Activated CD4-positive, alpha-beta T cell treated with anti-CD3 and anti-CD28 coated beads for 36 hours (primary cell): ENCODE measurements at regions not wholly inside any gene's neighbourhood (a gene's known extent, or its start where the extent isn't known, plus 50 kb on each side); places are given as distances from the start of the nearest gene placed in this dataset.

Source experiments
- ATAC-seq: fragments of 200-7000 bp; cut with Tn5 transposase; one replicate; pipeline ENCODE4 v1.10.0; 2021; ENCODE audit warnings: mild to moderate bottlenecking, moderate library complexity
- CTCF ChIA-PET: fragments of 350-600 bp; sonication (Branson Sonifier 250); formaldehyde crosslinking; loops from one replicate; lab custom pipeline; 2021; ENCODE audit warnings: antibody characterized with exemption; lab: Charles Lee
- POLR2A ChIA-PET: fragments of 350-600 bp; sonication (Branson Sonifier 250); formaldehyde crosslinking; loops from one replicate; lab custom pipeline; 2021; ENCODE audit warnings: antibody characterized with exemption, inconsistent platforms; lab: Charles Lee
- DNase-seq: peaks from one replicate; pipeline ENCODE4 v3.0.0-alpha.2; 2020
- H3K27ac Mint-ChIP-seq: one replicate; pipeline ENCODE4 v1.8.0; 2021; ENCODE audit warnings: mixed read lengths
- H3K27me3 Mint-ChIP-seq: one replicate; pipeline ENCODE4 v1.8.0; 2021; ENCODE audit warnings: mixed read lengths
- H3K36me3 Mint-ChIP-seq: one replicate; pipeline ENCODE4 v1.8.0; 2021; ENCODE audit warnings: low read depth, mixed read lengths
- H3K4me1 Mint-ChIP-seq: one replicate; pipeline ENCODE4 v1.8.0; 2021; ENCODE audit warnings: mixed read lengths
- H3K4me3 Mint-ChIP-seq: one replicate; pipeline ENCODE4 v1.8.0; 2021; ENCODE audit warnings: mild to moderate bottlenecking, moderate library complexity, mixed read lengths
- H3K9me3 Mint-ChIP-seq: one replicate; pipeline ENCODE4 v1.8.0; 2021; ENCODE audit warnings: low read depth, mixed read lengths
- intact Hi-C, 2 experiments: fragments of 100-400 bp; cut with DNase I in 1 of 2; cut with micrococcal nuclease in 1 of 2; formaldehyde crosslinking; loops; one replicate each; pipeline versions ENCODE4 v1.14.2 to v1.15.1; 2022 to 2024; cut with DNase I, micrococcal nuclease

DNA sequence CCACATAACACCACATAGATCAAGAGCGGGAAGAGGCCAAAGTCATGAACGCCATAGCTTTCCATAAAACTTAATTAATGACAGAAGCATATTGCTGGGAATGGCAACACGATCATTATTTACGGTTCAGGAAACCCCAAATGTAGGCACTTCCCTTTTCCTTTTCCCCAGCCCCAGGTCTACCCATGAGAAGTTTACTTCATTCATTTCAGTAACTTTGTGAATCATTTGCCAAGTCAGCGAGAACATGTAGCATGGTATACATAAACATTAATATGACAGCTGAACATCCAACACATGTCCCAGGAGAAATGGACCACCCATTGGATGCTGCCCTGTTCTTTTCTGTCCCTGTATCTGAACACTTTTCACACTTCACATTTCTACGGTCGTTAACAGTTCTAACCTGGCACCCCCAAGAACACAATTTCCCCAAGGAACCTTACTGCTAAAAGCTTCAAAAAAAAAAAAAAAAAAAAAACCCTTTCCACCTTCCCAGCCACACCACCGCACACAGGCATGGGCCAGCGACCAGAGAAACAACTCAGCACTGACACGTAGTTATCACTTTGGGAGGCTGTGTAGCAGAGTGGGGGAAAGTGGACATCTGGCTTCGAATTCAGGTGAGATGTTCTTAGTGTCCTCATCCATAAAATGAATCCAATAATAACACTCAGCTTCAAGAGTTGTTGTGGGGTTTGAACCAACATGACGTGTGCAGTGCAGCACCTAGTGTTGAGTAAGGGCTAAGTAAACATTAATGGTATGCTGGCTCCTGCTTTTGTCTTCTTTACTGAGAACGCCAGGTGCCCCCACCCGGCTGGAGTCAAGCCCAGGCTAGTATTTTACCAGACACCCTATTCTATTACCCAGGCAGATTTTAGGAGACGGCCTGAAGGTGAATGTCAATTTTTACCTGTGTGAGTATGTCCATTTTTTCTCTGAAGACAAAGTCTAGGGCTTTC is 371.5 kb downstream of the LNPK start:
- ChIA-PET CTCF (no interaction called here), POLR2A (no interaction called here)
- H3K27me3 Mint-ChIP-seq = peaks cover 8% of the 10 kb centered on the region
- no peak overlapping the region for H3K4me3 Mint-ChIP-seq
- H3K36me3 Mint-ChIP-seq = no peaks in the 10 kb centered on the region
- H3K4me1 Mint-ChIP-seq = no peaks in the 10 kb centered on the region
- ATAC-seq (no peak), DNase-seq (no peak)
- no peak overlapping the region for H3K27ac Mint-ChIP-seq
- intact Hi-C loops = no loop called here
- no peaks in the 10 kb centered on the region for H3K9me3 Mint-ChIP-seq

DNA sequence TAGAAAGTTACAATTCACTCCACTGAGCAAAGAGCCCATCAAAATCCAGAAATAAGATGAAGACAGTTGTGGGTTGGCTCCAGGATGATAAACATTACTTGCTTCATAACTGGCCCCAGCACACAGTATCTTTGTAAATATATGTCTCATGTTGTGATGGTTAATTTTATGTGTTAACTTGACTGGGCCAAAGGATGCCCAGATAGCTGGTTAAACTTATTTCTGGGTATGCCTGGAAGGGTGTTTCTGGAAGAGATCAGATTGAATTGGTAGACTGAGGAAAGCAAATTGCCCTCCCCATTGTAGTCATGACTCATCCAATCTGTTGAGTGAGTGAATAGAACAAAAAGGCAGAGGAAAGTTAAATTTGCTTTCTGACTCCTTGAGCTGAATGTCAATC is 373.8 kb downstream of the LNPK start:
- CTCF ChIA-PET = interaction anchor here (0.7 kb wide), 1 partner anchor 263 kb away, joined by 3 read pairs; no protein-coding TSS in a partner anchor
- no peaks in the 10 kb centered on the region for H3K4me1 Mint-ChIP-seq
- no peak overlapping the region for H3K27ac Mint-ChIP-seq
- intact Hi-C loops = no loop called here
- no peaks in the 10 kb centered on the region for H3K9me3 Mint-ChIP-seq
- H3K4me3 Mint-ChIP-seq = no peak overlapping the region
- POLR2A ChIA-PET = no interaction called here
- no peaks in the 10 kb centered on the region for H3K36me3 Mint-ChIP-seq
- H3K27me3 Mint-ChIP-seq = peaks cover 8% of the 10 kb centered on the region
- DNase-seq (no peak), ATAC-seq (no peak)

- CTCF ChIA-PET = no interaction called here
- H3K27me3 Mint-ChIP-seq = peaks cover 8% of the 10 kb centered on the region
Observed at GRCh38 chr2:175627405-175627804, 374.7 kb downstream of the LNPK start.

DNA sequence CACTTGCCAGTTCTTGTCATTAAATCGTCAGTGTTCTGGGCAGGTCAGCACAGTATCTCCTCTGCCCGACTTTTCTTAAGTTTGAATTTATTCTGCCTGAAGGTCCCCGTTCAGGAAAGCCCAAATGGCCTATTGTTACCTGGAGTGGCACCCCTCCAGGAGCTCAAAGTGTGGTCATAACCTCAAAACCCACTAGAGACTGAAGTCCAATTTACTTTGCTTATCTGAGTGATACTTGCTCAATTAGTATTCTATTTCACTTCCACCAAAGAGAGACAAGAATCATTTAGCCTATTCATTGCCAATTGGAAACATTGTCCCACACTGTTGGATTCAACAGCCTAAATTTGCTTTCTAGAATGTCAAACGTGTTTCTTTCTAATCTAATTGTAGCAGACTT is 375.3 kb downstream of the LNPK start:
- POLR2A ChIA-PET = no interaction called here
- H3K4me1 Mint-ChIP-seq = no peaks in the 10 kb centered on the region

More at GRCh38 chr2:175627405-175627804, 374.7 kb downstream of the LNPK start:
- ATAC-seq = no peak
- Mint-ChIP-seq H3K9me3 (no peaks in the 10 kb centered on the region), H3K4me3 (no peak overlapping the region), H3K36me3 (no peaks in the 10 kb centered on the region), H3K4me1 (no peaks in the 10 kb centered on the region), H3K27ac (no peak overlapping the region)
- no peak for DNase-seq
- intact Hi-C loops = no loop called here
- POLR2A ChIA-PET = no interaction called here

GRCh38 chr2:175624785-175625184 is 377.3 kb downstream of the LNPK start:
- intact Hi-C loops = no loop called here
- DNase-seq (no peak), ATAC-seq (no peak)
- POLR2A ChIA-PET = no interaction called here
- H3K27me3 Mint-ChIP-seq = peaks cover 4% of the 10 kb centered on the region
- CTCF ChIA-PET = no interaction called here
- H3K4me3 Mint-ChIP-seq = no peak overlapping the region
- no peaks in the 10 kb centered on the region for H3K4me1 Mint-ChIP-seq
- no peak overlapping the region for H3K27ac Mint-ChIP-seq
- no peaks in the 10 kb centered on the region for H3K9me3 Mint-ChIP-seq
- no peaks in the 10 kb centered on the region for H3K36me3 Mint-ChIP-seq

More for the DNA sequence above, 375.3 kb downstream of the LNPK start:
- peaks cover 8% of the 10 kb centered on the region for H3K27me3 Mint-ChIP-seq
- CTCF ChIA-PET = interaction anchor here (0.7 kb wide), 1 partner anchor 244 kb away, joined by 3 read pairs; no protein-coding TSS in a partner anchor
- DNase-seq (no peak), ATAC-seq (no peak)
- no peak overlapping the region for H3K27ac Mint-ChIP-seq
- H3K36me3 Mint-ChIP-seq = no peaks in the 10 kb centered on the region
- intact Hi-C loops = no loop called here
- H3K4me3 Mint-ChIP-seq = no peak overlapping the region
- H3K9me3 Mint-ChIP-seq = no peaks in the 10 kb centered on the region

GRCh38 chr2:175624211-175624761 is 377.8 kb downstream of the LNPK start:
- Mint-ChIP-seq H3K4me1 (no peaks in the 10 kb centered on the region), H3K27me3 (peaks cover 6% of the 10 kb centered on the region), H3K27ac (no peak overlapping the region), H3K36me3 (no peaks in the 10 kb centered on the region), H3K9me3 (no peaks in the 10 kb centered on the region), H3K4me3 (no peak overlapping the region)
- intact Hi-C loops = no loop called here
- DNase-seq = no peak
- ATAC-seq = no peak
- POLR2A ChIA-PET = interaction anchor here (0.6 kb wide), 1 partner anchor 59 kb away, joined by 3 read pairs; no protein-coding TSS in a partner anchor
- CTCF ChIA-PET = interaction anchor here (0.6 kb wide), 1 partner anchor 236 kb away, joined by 3 read pairs; no protein-coding TSS in a partner anchor

DNA sequence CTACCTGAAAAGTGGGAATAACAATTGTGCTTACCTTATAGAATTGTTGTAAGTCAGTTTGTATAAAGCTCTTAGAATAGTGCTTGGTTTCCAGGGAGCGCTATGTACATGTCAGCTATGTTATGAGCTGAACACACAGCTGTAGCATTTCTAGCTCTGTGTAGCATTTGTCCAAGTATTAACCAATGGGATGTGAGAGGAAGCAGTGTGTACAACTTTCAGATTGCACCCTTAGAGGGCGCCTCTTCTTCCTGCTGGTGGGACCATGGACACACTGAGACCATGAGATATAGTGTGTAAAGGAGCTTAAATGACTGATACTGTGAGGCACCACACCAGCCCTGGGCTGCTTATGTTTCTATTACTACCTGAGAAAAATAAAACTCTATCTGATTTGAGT is 380.2 kb downstream of the LNPK start:
- H3K9me3 Mint-ChIP-seq = no peaks in the 10 kb centered on the region
- H3K4me3 Mint-ChIP-seq = no peak overlapping the region
- intact Hi-C loops = no loop called here
- H3K27ac Mint-ChIP-seq = no peak overlapping the region
- H3K36me3 Mint-ChIP-seq = no peaks in the 10 kb centered on the region
- H3K27me3 Mint-ChIP-seq = peaks cover 4% of the 10 kb centered on the region
- no peak for DNase-seq
- CTCF ChIA-PET = no interaction called here
- no peak for ATAC-seq
- POLR2A ChIA-PET = no interaction called here
- no peaks in the 10 kb centered on the region for H3K4me1 Mint-ChIP-seq

GRCh38 chr2:175620106-175620505 is 382.0 kb downstream of the LNPK start:
- ATAC-seq = no peak
- H3K27ac Mint-ChIP-seq = no peak overlapping the region

GRCh38 chr2:175619179-175620045 is 382.7 kb downstream of the LNPK start:
- CTCF ChIA-PET = no interaction called here
- DNase-seq (no peak), ATAC-seq (no peak)
- POLR2A ChIA-PET = no interaction called here
- Mint-ChIP-seq H3K27me3 (peaks cover 4% of the 10 kb centered on the region), H3K4me3 (no peak overlapping the region), H3K9me3 (no peaks in the 10 kb centered on the region), H3K27ac (no peak overlapping the region), H3K36me3 (no peaks in the 10 kb centered on the region), H3K4me1 (no peaks in the 10 kb centered on the region)
- intact Hi-C loops = no loop called here

More at GRCh38 chr2:175620106-175620505, 382.0 kb downstream of the LNPK start:
- Mint-ChIP-seq H3K27me3 (peaks cover 4% of the 10 kb centered on the region), H3K4me3 (no peak overlapping the region), H3K36me3 (no peaks in the 10 kb centered on the region), H3K9me3 (no peaks in the 10 kb centered on the region), H3K4me1 (no peaks in the 10 kb centered on the region)
- ChIA-PET POLR2A (no interaction called here), CTCF (no interaction called here)
- intact Hi-C loops = no loop called here
- DNase-seq = no peak

DNA sequence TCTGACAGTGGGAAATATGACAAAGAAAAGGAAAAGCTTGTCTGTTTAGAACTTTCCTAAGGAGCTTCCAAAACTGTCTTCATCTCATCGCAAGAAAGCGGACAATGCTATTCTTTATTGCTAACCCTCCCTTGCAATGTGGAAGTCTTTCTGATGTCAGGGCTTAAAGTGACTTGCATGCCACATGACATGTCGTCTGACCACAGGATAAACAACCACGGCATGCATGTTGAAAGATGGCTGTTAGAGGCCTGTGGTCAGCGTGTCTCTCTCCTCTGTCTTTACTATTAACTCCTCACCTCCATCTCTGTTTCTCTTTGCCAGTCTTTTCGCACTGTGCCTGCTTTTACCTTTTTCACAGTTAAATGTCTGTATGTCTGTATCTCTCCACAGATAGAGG is 389.8 kb downstream of the LNPK start:
- Mint-ChIP-seq H3K4me3 (no peak overlapping the region), H3K27me3 (no peaks in the 10 kb centered on the region), H3K4me1 (no peaks in the 10 kb centered on the region), H3K9me3 (no peaks in the 10 kb centered on the region), H3K36me3 (no peaks in the 10 kb centered on the region), H3K27ac (no peak overlapping the region)
- no peak for ATAC-seq
- POLR2A ChIA-PET = no interaction called here
- intact Hi-C loops = no loop called here
- DNase-seq = no peak
- CTCF ChIA-PET = no interaction called here

- ATAC-seq (no peak), DNase-seq (no peak)
- no peaks in the 10 kb centered on the region for H3K4me1 Mint-ChIP-seq
- H3K27me3 Mint-ChIP-seq = peaks cover 2% of the 10 kb centered on the region
- H3K4me3 Mint-ChIP-seq = no peak overlapping the region
- H3K36me3 Mint-ChIP-seq = no peaks in the 10 kb centered on the region
- ChIA-PET POLR2A (no interaction called here), CTCF (no interaction called here)
- H3K27ac Mint-ChIP-seq = no peak overlapping the region
- no peaks in the 10 kb centered on the region for H3K9me3 Mint-ChIP-seq
- intact Hi-C loops = no loop called here
Observed at GRCh38 chr2:175606010-175606841, 395.8 kb downstream of the LNPK start.
